Astrocyte (in vitro differentiated cells and primary cell): ENCODE measurements at regions not wholly inside any gene's neighbourhood (a gene's known extent, or its start where the extent isn't known, plus 50 kb on each side); places are given as distances from the start of the nearest gene placed in this dataset.
A peak's percentile ranks its signal among the peaks of the same experiment; 100 is the strongest.

Experiments
- DNase-seq: peaks from one replicate; pipeline ENCODE4 v3.0.0-alpha.2; 2010; ENCODE audit warnings: low read depth
- FAIRE-seq: peaks from 2 replicates; lab custom pipeline; 2011; peaks lifted over from hg19 to GRCh38; lab: Jason Lieb, UNC
- H2AFZ ChIP-seq: 2 replicates; pipeline ENCODE4 v1.6.0; 2012; ENCODE audit warnings: low read depth, low read length, inconsistent platforms
- H3K27ac ChIP-seq: 2 replicates; pipeline ENCODE4 v1.5.1; 2011; ENCODE audit warnings: low read depth, low read length, inconsistent platforms
- H3K27me3 ChIP-seq: 2 replicates; pipeline ENCODE4 v1.6.0; 2011; ENCODE audit warnings: low read length, inconsistent platforms; ENCODE audit not compliant: insufficient read depth
- H3K36me3 ChIP-seq: 2 replicates; pipeline ENCODE4 v1.5.1; 2011; ENCODE audit warnings: low read length, inconsistent platforms; ENCODE audit not compliant: insufficient read depth
- H3K4me1 ChIP-seq: 2 replicates; pipeline ENCODE4 v1.5.1; 2011; ENCODE audit warnings: low read length, inconsistent platforms; ENCODE audit not compliant: insufficient read depth
- H3K4me2 ChIP-seq: 2 replicates; pipeline ENCODE4 v1.6.0; 2012; ENCODE audit warnings: low read length, inconsistent platforms
- H3K4me3 ChIP-seq: 2 replicates; pipeline ENCODE4 v1.5.1; 2011; ENCODE audit warnings: low read depth, mild to moderate bottlenecking, low read length, inconsistent platforms; ENCODE audit not compliant: insufficient read depth
- H3K79me2 ChIP-seq: 2 replicates; pipeline ENCODE4 v1.6.0; 2012; ENCODE audit warnings: mild to moderate bottlenecking, low read length, inconsistent platforms; ENCODE audit not compliant: insufficient read depth
- H3K9ac ChIP-seq: 2 replicates; pipeline ENCODE4 v1.6.0; 2012; ENCODE audit warnings: mild to moderate bottlenecking, low read length, inconsistent platforms
- H3K9me3 ChIP-seq: 2 replicates; pipeline ENCODE4 v1.5.1; 2012; ENCODE audit warnings: low read depth, mild to moderate bottlenecking, low read length, inconsistent platforms; ENCODE audit not compliant: insufficient read depth
- H4K20me1 ChIP-seq: 2 replicates; pipeline ENCODE4 v1.6.0; 2012; ENCODE audit warnings: low read length, inconsistent platforms; ENCODE audit not compliant: insufficient read depth
- H3K27ac Mint-ChIP-seq: one replicate; pipeline ENCODE4 v1.8.0; 2021; ENCODE audit warnings: mild to moderate bottlenecking, mixed read lengths; ENCODE audit not compliant: unreplicated experiment
- H3K27me3 Mint-ChIP-seq: one replicate; pipeline ENCODE4 v1.8.0; 2021; ENCODE audit warnings: low read depth, mixed read lengths; ENCODE audit not compliant: unreplicated experiment
- H3K36me3 Mint-ChIP-seq: one replicate; pipeline ENCODE4 v1.8.0; 2021; ENCODE audit warnings: low read depth, mixed read lengths; ENCODE audit not compliant: unreplicated experiment
- H3K4me1 Mint-ChIP-seq: one replicate; pipeline ENCODE4 v1.8.0; 2021; ENCODE audit warnings: low read depth, mixed read lengths; ENCODE audit not compliant: unreplicated experiment
- H3K4me3 Mint-ChIP-seq: one replicate; pipeline ENCODE4 v1.8.0; 2021; ENCODE audit warnings: mild to moderate bottlenecking, moderate library complexity, mixed read lengths; ENCODE audit not compliant: unreplicated experiment
- H3K9me3 Mint-ChIP-seq: one replicate; pipeline ENCODE4 v1.8.0; 2021; ENCODE audit warnings: mild to moderate bottlenecking, mixed read lengths; ENCODE audit not compliant: unreplicated experiment
- EZH2 ChIP-seq: IDR thresholded peaks from 2 replicates; pipeline ENCODE4 v1.6.1; 2012; ENCODE audit warnings: mild to moderate bottlenecking, low read length, inconsistent platforms; ENCODE audit not compliant: insufficient read depth
- TF ChIP-seq, protein P1 (sequence below): IDR thresholded peaks from 2 replicates; pipeline ENCODE4 v1.5.1; 2011; ENCODE audit warnings: low read depth, mild to moderate bottlenecking, inconsistent platforms, low read length, moderate library complexity; ENCODE audit not compliant: insufficient read depth

DNA sequence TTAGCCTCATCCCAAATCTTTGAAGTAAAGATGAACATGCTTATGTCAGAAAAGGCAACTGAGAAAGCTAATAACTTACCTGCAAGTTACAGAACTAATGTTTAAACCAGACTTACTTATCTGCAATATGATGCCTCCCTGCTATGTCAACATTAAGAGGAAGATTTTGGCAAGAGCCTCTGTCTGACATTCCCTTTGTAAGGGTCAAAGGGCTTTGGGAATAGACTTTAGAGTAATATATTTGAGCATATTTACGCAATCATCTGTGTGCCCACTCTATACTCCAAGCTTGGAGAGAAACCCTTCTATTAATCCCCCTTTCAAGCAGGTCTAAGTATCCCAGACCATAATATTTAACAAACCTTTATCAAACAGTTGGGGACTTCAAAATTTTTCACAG is 389.4 kb downstream of the NPIPA8 start:
- Histone ChIP-seq H3K4me2 (no peak overlapping the region), H4K20me1 (no peaks in the 10 kb centered on the region), H3K27me3 (no peaks in the 10 kb centered on the region), H3K79me2 (no peaks in the 10 kb centered on the region), H3K4me1 (no peaks in the 10 kb centered on the region), H3K9me3 (no peaks in the 10 kb centered on the region), H2AFZ (no peak overlapping the region), H3K4me3 (no peak overlapping the region), H3K9ac (no peak overlapping the region), H3K36me3 (no peaks in the 10 kb centered on the region), H3K27ac (no peak overlapping the region)
- no peak overlapping the region for H3K27ac Mint-ChIP-seq
- H3K27me3 Mint-ChIP-seq = peaks cover 5% of the 10 kb centered on the region
- no peak for TF ChIP-seq EZH2
- TF ChIP-seq, protein P1, sequence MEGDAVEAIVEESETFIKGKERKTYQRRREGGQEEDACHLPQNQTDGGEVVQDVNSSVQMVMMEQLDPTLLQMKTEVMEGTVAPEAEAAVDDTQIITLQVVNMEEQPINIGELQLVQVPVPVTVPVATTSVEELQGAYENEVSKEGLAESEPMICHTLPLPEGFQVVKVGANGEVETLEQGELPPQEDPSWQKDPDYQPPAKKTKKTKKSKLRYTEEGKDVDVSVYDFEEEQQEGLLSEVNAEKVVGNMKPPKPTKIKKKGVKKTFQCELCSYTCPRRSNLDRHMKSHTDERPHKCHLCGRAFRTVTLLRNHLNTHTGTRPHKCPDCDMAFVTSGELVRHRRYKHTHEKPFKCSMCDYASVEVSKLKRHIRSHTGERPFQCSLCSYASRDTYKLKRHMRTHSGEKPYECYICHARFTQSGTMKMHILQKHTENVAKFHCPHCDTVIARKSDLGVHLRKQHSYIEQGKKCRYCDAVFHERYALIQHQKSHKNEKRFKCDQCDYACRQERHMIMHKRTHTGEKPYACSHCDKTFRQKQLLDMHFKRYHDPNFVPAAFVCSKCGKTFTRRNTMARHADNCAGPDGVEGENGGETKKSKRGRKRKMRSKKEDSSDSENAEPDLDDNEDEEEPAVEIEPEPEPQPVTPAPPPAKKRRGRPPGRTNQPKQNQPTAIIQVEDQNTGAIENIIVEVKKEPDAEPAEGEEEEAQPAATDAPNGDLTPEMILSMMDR = no peak
- H3K9me3 Mint-ChIP-seq = peaks cover 12% of the 10 kb centered on the region
- FAIRE-seq = no peak
- DNase-seq = no peak
- H3K4me3 Mint-ChIP-seq = no peak overlapping the region
- peaks cover 10% of the 10 kb centered on the region for H3K4me1 Mint-ChIP-seq
- H3K36me3 Mint-ChIP-seq = peaks cover 2% of the 10 kb centered on the region

- H3K79me2 ChIP-seq = no peaks in the 10 kb centered on the region
- H3K4me3 ChIP-seq = no peak overlapping the region
- Mint-ChIP-seq H3K27me3 (peaks cover 5% of the 10 kb centered on the region), H3K9me3 (peaks cover 12% of the 10 kb centered on the region), H3K4me3 (no peak overlapping the region), H3K36me3 (peaks cover 2% of the 10 kb centered on the region), H3K27ac (no peak overlapping the region), H3K4me1 (peaks cover 2% of the 10 kb centered on the region)
- H3K27me3 ChIP-seq = no peaks in the 10 kb centered on the region
- no peak overlapping the region for H3K9ac ChIP-seq
- H3K4me2 ChIP-seq = no peak overlapping the region
- FAIRE-seq (no peak), DNase-seq (peak; percentile 12)
- H2AFZ ChIP-seq = no peak overlapping the region
- TF ChIP-seq, protein P1 = no peak
- no peak for TF ChIP-seq EZH2
- H4K20me1 ChIP-seq = no peaks in the 10 kb centered on the region
- no peaks in the 10 kb centered on the region for H3K36me3 ChIP-seq
- H3K27ac ChIP-seq = no peak overlapping the region
- no peaks in the 10 kb centered on the region for H3K4me1 ChIP-seq
- H3K9me3 ChIP-seq = no peaks in the 10 kb centered on the region
Measured at GRCh38 chr16:17945080-17945601, 391.4 kb downstream of the NPIPA8 start.

GRCh38 chr16:17944345-17944744 is 392.2 kb downstream of the NPIPA8 start:
- peaks cover 2% of the 10 kb centered on the region for H3K36me3 Mint-ChIP-seq
- TF ChIP-seq EZH2 = no peak
- TF ChIP-seq, protein P1 = no peak
- Histone ChIP-seq H3K9ac (no peak overlapping the region), H3K27ac (no peak overlapping the region), H3K79me2 (no peaks in the 10 kb centered on the region), H3K9me3 (no peaks in the 10 kb centered on the region), H3K4me2 (no peak overlapping the region), H4K20me1 (no peaks in the 10 kb centered on the region), H3K4me1 (no peaks in the 10 kb centered on the region), H3K4me3 (no peak overlapping the region), H3K27me3 (no peaks in the 10 kb centered on the region), H2AFZ (no peak overlapping the region), H3K36me3 (no peaks in the 10 kb centered on the region)
- peaks cover 3% of the 10 kb centered on the region for H3K27me3 Mint-ChIP-seq
- FAIRE-seq (no peak), DNase-seq (no peak)
- H3K27ac Mint-ChIP-seq = no peak overlapping the region
- H3K9me3 Mint-ChIP-seq = peaks cover 12% of the 10 kb centered on the region
- no peak overlapping the region for H3K4me3 Mint-ChIP-seq
- peaks cover 2% of the 10 kb centered on the region for H3K4me1 Mint-ChIP-seq
